ENCODE measurements at regions not wholly inside any gene's neighbourhood (a gene's known extent, or its start where the extent isn't known, plus 50 kb on each side); places are given as distances from the start of the nearest gene placed in this dataset.
"Not testable (repeated sequence)": the region's sequence is repeated elsewhere in the genome, so short reads cannot be mapped to it uniquely, and the experiment has no call there.

- no peak for DNase-seq (ENCODE audit: low read depth in 4 of 4, low spot score in 2 of 4)
Observed at GRCh38 chr10:22825841-22826240, 102.0 kb upstream of the ARMC3 start.

- DNase-seq (ENCODE audit: low read depth in 4 of 4, low spot score in 2 of 4): no peak
Observed at GRCh38 chr10:22824984-22825383, 102.9 kb upstream of the ARMC3 start.

- no peak for DNase-seq (ENCODE audit: low read depth in 4 of 4, low spot score in 2 of 4)
Observed at GRCh38 chr10:22824520-22824919, 103.3 kb upstream of the ARMC3 start.

GRCh38 chr10:22823109-22823508 lies 104.7 kb upstream of the ARMC3 start:
- DNase-seq (ENCODE audit: low read depth in 4 of 4, low spot score in 2 of 4): no peak

- not testable (repeated sequence) for DNase-seq (ENCODE audit: low read depth in 4 of 4, low spot score in 2 of 4)
Observed at GRCh38 chr10:22821921-22822320, 105.9 kb upstream of the ARMC3 start.

GRCh38 chr10:22821501-22821900 lies 106.4 kb upstream of the ARMC3 start:
- no peak for DNase-seq (ENCODE audit: low read depth in 4 of 4, low spot score in 2 of 4)

- DNase-seq (ENCODE audit: low read depth in 4 of 4, low spot score in 2 of 4): no peak
Observed at GRCh38 chr10:22816298-22816653, 101.9 kb upstream of the PIP4K2A start.

- no peak for DNase-seq (ENCODE audit: low read depth in 4 of 4, low spot score in 2 of 4)
Observed at GRCh38 chr10:22810643-22811465, 96.5 kb upstream of the PIP4K2A start.

- DNase-seq (ENCODE audit: low read depth in 4 of 4, low spot score in 2 of 4): no peak
Observed at GRCh38 chr10:22807238-22807637, 92.9 kb upstream of the PIP4K2A start.

- DNase-seq (ENCODE audit: low read depth in 4 of 4, low spot score in 2 of 4): no peak
Observed at GRCh38 chr10:22805304-22805703, 90.9 kb upstream of the PIP4K2A start.

GRCh38 chr10:22803261-22803885 lies 89.0 kb upstream of the PIP4K2A start:
- DNase-seq (ENCODE audit: low read depth in 4 of 4, low spot score in 2 of 4): no peak

GRCh38 chr10:22801785-22802184 lies 87.4 kb upstream of the PIP4K2A start:
- DNase-seq (ENCODE audit: low read depth in 4 of 4, low spot score in 2 of 4): peak in 2 of 4 donors; percentile 21 to 29

GRCh38 chr10:22797796-22798195 lies 83.4 kb upstream of the PIP4K2A start:
- not testable (repeated sequence) for DNase-seq (ENCODE audit: low read depth in 4 of 4, low spot score in 2 of 4)

- no peak for DNase-seq (ENCODE audit: low read depth in 4 of 4, low spot score in 2 of 4)
Observed at GRCh38 chr10:22795546-22795945, 81.2 kb upstream of the PIP4K2A start.

GRCh38 chr10:22792161-22792560 lies 77.8 kb upstream of the PIP4K2A start:
- DNase-seq (ENCODE audit: low read depth in 4 of 4, low spot score in 2 of 4): no peak

GRCh38 chr10:22791665-22792064 lies 77.3 kb upstream of the PIP4K2A start:
- DNase-seq (ENCODE audit: low read depth in 4 of 4, low spot score in 2 of 4): no peak

GRCh38 chr10:22784668-22785067 lies 70.3 kb upstream of the PIP4K2A start:
- DNase-seq (ENCODE audit: low read depth in 4 of 4, low spot score in 2 of 4): no peak

GRCh38 chr10:22783807-22784206 lies 69.4 kb upstream of the PIP4K2A start:
- no peak for DNase-seq (ENCODE audit: low read depth in 4 of 4, low spot score in 2 of 4)

GRCh38 chr10:22780474-22780885 lies 66.1 kb upstream of the PIP4K2A start:
- no peak for DNase-seq (ENCODE audit: low read depth in 4 of 4, low spot score in 2 of 4)

GRCh38 chr10:22779331-22780019 lies 65.1 kb upstream of the PIP4K2A start:
- DNase-seq (ENCODE audit: low read depth in 4 of 4, low spot score in 2 of 4): no peak

GRCh38 chr10:22774102-22774501 lies 59.7 kb upstream of the PIP4K2A start:
- no peak for DNase-seq (ENCODE audit: low read depth in 4 of 4, low spot score in 2 of 4)

GRCh38 chr10:22771631-22772030 lies 57.3 kb upstream of the PIP4K2A start:
- not testable (repeated sequence) for DNase-seq (ENCODE audit: low read depth in 4 of 4, low spot score in 2 of 4)

Data from left renal cortex interstitium (tissue), 4 donors.